ENCODE measurements at regions not wholly inside any gene's neighbourhood (a gene's known extent, or its start where the extent isn't known, plus 50 kb on each side); places are given as distances from the start of the nearest gene placed in this dataset.
A peak's percentile ranks its signal among the peaks of the same experiment; 100 is the strongest.

DNA sequence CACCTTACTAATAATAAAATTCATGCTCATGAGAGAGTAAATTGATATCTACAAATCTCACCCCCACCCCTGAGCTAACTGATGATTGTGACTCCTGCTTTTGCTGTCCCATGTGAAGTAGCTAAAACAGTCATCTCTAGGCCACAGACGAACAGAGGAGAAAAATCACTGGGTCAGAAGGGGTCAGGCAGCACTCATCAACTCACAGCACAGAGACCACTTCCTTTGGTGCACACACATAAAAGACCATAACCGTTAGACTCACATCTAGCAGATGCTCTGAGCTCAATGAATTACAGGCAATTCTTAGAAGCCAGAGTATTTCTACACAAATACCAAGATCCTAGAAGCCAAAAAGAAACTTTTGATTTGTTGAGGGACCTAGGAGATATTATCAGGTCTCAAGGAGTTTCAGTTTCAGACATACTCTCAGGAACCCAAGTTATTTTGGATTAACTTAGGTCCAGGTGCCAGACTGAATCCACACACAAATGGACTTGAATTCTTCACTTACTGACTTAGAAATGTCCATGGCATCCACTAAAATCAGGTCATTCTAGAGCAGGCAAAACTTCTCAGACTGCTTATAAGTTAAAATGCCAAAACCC lies 65.0 kb upstream of the TES start:
- no peaks in the 10 kb centered on the region for H3K27me3 ChIP-seq (replicated peaks; ENCODE audit: control insufficient read depth, insufficient read depth, low read length)

DNA sequence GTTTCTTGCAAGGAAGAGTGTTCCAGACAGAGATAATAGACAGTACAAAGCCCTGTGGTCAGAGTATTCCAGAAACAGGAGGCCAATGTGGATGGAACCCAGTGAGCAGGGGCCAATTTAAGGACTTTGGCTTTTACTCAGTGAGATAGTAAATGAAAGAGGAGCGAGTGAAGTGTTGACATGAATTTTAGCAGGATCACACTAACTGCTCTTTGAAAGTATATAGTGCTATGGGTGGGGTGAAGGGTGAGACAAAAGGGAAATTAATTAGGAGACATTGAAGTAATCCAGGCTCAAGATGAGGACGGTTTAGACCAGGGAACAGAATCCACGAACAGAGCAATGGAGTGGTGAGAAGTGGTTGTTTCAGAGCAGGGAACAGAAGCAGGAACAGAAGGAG lies 62.2 kb upstream of the TES start:
- H3K4me3 ChIP-seq (replicated peaks; ENCODE audit: low read depth, low read length), result no peak overlapping the region
- H3K36me3 ChIP-seq (ENCODE audit: control insufficient read depth, insufficient read depth, low read length), result no peaks in the 10 kb centered on the region
- no peaks in the 10 kb centered on the region for H3K27me3 ChIP-seq (replicated peaks; ENCODE audit: control insufficient read depth, insufficient read depth, low read length)
- DNase-seq (ENCODE audit: extremely low read depth, insufficient read length), result no peak
- TF ChIP-seq, protein P1, sequence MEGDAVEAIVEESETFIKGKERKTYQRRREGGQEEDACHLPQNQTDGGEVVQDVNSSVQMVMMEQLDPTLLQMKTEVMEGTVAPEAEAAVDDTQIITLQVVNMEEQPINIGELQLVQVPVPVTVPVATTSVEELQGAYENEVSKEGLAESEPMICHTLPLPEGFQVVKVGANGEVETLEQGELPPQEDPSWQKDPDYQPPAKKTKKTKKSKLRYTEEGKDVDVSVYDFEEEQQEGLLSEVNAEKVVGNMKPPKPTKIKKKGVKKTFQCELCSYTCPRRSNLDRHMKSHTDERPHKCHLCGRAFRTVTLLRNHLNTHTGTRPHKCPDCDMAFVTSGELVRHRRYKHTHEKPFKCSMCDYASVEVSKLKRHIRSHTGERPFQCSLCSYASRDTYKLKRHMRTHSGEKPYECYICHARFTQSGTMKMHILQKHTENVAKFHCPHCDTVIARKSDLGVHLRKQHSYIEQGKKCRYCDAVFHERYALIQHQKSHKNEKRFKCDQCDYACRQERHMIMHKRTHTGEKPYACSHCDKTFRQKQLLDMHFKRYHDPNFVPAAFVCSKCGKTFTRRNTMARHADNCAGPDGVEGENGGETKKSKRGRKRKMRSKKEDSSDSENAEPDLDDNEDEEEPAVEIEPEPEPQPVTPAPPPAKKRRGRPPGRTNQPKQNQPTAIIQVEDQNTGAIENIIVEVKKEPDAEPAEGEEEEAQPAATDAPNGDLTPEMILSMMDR (IDR thresholded peaks at IDR 0.05; ENCODE audit: insufficient read depth, low read length, poor library complexity, severe bottlenecking), result no peak

More for the DNA sequence above, 65.0 kb upstream of the TES start:
- H3K36me3 ChIP-seq (ENCODE audit: control insufficient read depth, insufficient read depth, low read length), result no peaks in the 10 kb centered on the region
- DNase-seq (ENCODE audit: extremely low read depth, insufficient read length), result no peak
- no peak overlapping the region for H3K4me3 ChIP-seq (replicated peaks; ENCODE audit: low read depth, low read length)
- TF ChIP-seq, protein P1 (IDR thresholded peaks at IDR 0.05; ENCODE audit: insufficient read depth, low read length, poor library complexity, severe bottlenecking), result no peak

DNA sequence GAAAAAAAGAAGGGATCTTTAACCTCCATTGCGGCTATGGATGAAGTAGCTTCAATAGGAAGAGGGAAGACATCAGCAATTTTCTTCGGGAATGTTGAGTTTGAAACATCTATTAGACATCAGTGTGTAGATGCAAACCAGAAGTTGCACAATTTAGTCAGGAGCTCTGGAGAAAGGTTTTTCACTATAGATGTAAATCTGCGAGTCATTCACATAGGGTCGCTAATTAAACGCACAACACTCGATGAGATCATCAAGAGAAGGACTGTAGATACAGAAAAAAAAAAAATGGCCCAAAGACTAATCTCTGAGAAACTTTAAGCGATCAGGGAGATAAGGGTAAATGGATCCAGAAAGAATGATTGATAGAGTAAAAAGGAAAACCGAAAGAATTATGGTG lies 61.7 kb upstream of the TES start:
- DNase-seq (ENCODE audit: extremely low read depth, insufficient read length), result no peak
- H3K27me3 ChIP-seq (replicated peaks; ENCODE audit: control insufficient read depth, insufficient read depth, low read length), result no peaks in the 10 kb centered on the region

GRCh38 chr7:116150588-116150987 lies 59.8 kb upstream of the TES start:
- Histone ChIP-seq H3K36me3 (ENCODE audit: control insufficient read depth, insufficient read depth, low read length) (no peaks in the 10 kb centered on the region), H3K4me3 (replicated peaks; ENCODE audit: low read depth, low read length) (no peak overlapping the region), H3K27me3 (replicated peaks; ENCODE audit: control insufficient read depth, insufficient read depth, low read length) (no peaks in the 10 kb centered on the region)
- TF ChIP-seq, protein P1 (IDR thresholded peaks at IDR 0.05; ENCODE audit: insufficient read depth, low read length, poor library complexity, severe bottlenecking), result no peak
- peak; percentile 47 for DNase-seq (ENCODE audit: extremely low read depth, insufficient read length)

More for the DNA sequence above, 61.7 kb upstream of the TES start:
- H3K36me3 ChIP-seq (ENCODE audit: control insufficient read depth, insufficient read depth, low read length), result no peaks in the 10 kb centered on the region
- TF ChIP-seq, protein P1 (IDR thresholded peaks at IDR 0.05; ENCODE audit: insufficient read depth, low read length, poor library complexity, severe bottlenecking), result no peak
- H3K4me3 ChIP-seq (replicated peaks; ENCODE audit: low read depth, low read length), result no peak overlapping the region

DNA sequence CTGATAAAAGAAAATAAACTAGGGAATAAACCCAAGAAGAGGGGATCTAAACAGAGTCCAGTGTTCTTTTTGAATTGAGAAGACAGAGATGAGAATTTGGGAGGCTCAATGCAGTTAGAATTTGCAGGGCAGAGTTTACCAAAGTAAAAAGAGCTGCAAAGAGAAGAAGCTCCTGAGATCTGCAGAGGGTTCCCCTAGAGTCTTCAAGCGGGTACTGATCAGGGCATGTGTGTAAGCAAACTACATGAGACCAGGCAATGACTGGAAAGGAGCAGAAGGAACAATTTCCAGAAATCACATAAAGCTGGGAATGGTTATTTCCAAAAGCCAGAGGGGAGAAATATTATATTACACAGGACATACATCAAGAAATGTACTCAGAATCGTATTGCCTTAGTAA lies 58.1 kb upstream of the TES start:
- Histone ChIP-seq H3K27me3 (replicated peaks; ENCODE audit: control insufficient read depth, insufficient read depth, low read length) (no peaks in the 10 kb centered on the region), H3K36me3 (ENCODE audit: control insufficient read depth, insufficient read depth, low read length) (no peaks in the 10 kb centered on the region), H3K4me3 (replicated peaks; ENCODE audit: low read depth, low read length) (no peak overlapping the region)
- TF ChIP-seq, protein P1 (IDR thresholded peaks at IDR 0.05; ENCODE audit: insufficient read depth, low read length, poor library complexity, severe bottlenecking), result no peak
- no peak for DNase-seq (ENCODE audit: extremely low read depth, insufficient read length)

- peak overlapping the region; percentile 29; the same call in 1 of the 2 replicates for H3K4me3 ChIP-seq (replicated peaks; ENCODE audit: low read depth, low read length)
- no peak for DNase-seq (ENCODE audit: extremely low read depth, insufficient read length)
- TF ChIP-seq, protein P1 (IDR thresholded peaks at IDR 0.05; ENCODE audit: insufficient read depth, low read length, poor library complexity, severe bottlenecking), result no peak
- no peaks in the 10 kb centered on the region for H3K27me3 ChIP-seq (replicated peaks; ENCODE audit: control insufficient read depth, insufficient read depth, low read length)
- no peaks in the 10 kb centered on the region for H3K36me3 ChIP-seq (ENCODE audit: control insufficient read depth, insufficient read depth, low read length)
These were observed 57.3 kb upstream of the TES start for GRCh38 chr7:116153050-116153449.
